GM13976 (cell line): ENCODE measurements at regions not wholly inside any gene's neighbourhood (a gene's known extent, or its start where the extent isn't known, plus 50 kb on each side); places are given as distances from the start of the nearest gene placed in this dataset.

Experiments
- DNase-seq: peaks from one replicate; pipeline ENCODE4 v3.0.0; 2012; ENCODE audit warnings: low spot score
- in situ Hi-C: fragments of 300-500 bp; cut with MboI; formaldehyde crosslinking; loops from one replicate; pipeline ENCODE4 v1.12.0; 2022; ENCODE audit warnings: low sequenced_read_pairs, mixed read lengths, inconsistent platforms; ENCODE audit not compliant: unreplicated experiment
- TF ChIP-seq, protein P1 (sequence below): IDR thresholded peaks from 2 replicates; pipeline ENCODE4 v1.5.1; 2012; ENCODE audit warnings: borderline replicate concordance, mild to moderate bottlenecking; ENCODE audit not compliant: insufficient read depth; ENCODE audit errors: extremely low read depth, missing control alignments, control extremely low read depth

DNA sequence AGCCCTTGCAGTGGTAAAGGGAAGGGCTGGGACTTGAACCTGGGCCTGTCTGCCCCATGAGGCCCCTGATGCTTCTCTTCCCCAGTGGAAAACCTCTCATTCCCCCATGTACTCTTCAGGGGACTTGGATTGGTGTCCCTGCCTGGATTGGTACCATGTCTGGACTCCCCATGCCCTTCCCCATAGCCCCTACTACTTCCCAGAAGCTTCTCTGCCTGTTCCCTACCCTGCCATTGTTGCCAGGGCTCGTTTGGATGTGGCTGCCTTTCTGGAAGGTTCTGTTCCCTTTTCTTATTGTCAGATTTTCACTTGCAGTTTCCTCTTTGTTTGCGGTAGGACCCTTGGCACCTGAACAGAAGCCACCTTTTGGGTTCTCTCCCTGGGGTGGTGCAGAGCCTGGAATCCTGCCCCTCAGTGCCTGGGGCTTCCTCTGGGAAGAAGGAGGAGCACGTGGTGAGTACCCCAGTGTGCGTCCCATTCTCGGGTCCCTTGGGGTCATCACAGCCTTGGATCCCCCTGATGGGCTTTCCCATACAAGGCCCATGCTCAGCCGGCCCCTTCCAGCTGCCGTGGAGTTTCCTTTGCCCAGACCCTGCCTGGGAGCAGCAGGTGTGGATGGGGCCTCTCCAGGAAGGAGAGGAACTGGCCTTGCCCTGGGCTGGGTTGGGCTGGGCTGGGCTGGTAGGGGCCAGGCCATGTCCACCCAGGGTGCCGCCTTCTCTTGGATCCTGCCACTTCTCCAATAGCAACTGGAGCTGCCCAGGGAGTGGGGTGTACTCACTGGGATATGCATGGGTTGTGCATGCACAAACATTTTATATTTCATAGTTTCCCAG is 281.1 kb downstream of the PTPRU start:
- no peak for DNase-seq
- in situ Hi-C loops, result no loop called here
- TF ChIP-seq, protein P1, sequence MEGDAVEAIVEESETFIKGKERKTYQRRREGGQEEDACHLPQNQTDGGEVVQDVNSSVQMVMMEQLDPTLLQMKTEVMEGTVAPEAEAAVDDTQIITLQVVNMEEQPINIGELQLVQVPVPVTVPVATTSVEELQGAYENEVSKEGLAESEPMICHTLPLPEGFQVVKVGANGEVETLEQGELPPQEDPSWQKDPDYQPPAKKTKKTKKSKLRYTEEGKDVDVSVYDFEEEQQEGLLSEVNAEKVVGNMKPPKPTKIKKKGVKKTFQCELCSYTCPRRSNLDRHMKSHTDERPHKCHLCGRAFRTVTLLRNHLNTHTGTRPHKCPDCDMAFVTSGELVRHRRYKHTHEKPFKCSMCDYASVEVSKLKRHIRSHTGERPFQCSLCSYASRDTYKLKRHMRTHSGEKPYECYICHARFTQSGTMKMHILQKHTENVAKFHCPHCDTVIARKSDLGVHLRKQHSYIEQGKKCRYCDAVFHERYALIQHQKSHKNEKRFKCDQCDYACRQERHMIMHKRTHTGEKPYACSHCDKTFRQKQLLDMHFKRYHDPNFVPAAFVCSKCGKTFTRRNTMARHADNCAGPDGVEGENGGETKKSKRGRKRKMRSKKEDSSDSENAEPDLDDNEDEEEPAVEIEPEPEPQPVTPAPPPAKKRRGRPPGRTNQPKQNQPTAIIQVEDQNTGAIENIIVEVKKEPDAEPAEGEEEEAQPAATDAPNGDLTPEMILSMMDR, result no peak

DNA sequence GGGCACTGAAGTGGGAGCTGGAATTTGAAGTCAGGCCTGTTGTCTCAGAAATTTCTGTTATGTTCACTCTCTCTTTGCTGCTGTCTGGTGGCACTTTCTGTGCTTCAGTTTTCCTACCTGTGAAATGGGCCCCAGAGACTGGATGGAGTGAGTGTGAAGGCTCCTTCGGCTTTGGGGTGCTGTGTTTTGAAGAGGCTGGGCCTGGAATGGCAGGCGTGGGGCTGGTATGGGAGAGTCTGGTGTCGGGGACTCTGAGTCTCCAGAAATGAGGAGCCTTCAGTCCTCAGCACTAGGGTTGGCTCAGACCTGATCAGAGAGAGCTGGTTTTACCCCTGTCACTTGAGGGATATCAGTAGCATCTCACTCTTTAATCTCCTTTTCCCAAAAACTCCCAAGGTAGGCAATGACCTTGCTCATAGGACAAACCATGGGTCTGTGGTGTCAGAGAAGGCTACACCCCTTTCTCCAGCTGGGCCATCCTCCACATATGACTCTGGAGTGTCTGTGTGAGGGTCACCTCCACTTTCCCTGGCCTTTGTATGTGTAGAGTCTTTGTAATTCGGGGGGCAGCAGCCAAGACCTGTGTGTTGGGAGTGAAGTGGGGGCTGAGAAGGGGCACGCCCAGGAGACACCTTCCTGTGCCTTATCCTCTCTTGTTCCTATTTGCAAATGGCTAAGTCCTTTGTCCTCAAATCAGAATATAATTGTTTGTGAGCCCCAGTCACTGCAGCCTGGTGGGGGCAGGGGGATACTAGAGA is 279.9 kb downstream of the PTPRU start:
- in situ Hi-C loops, result no loop called here
- TF ChIP-seq, protein P1, result no peak
- DNase-seq, result no peak

DNA sequence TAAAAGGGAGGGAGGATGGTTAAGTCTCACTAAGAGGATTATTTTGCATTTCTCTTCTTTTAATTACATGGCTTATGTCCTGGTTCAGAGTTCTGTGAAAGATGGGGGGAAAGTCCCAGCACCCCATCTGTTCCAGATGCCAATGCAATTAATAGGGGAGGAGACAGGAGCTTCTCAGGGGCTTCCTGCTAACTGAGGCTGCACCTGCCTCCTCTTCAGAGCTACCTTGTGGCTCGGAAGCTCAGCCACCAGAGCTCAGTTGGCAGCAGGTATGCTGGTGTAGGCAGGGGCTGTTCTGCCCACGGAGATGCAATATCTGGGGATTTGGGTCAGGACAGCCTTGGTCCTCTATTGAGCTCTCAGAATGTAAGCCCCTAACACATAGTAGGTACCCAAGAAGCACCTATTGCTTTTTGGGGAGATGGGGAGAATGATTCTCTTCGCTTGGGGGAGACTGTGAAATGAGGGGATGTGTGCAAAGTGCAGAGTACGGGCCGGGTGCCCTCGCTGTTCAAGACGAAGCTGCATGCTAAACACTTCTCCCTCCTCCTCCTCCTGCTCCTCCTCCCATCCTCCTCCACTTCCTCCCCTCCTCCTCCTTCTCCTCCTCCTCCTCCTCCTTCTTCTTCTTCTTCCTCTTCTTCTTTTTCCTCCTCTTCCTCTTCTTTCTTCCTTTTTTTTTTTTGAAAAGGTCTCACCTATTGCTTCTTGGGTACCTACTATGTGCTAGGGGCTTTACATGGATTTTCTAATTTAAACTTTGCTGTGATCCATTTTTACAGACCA is 279.0 kb downstream of the PTPRU start:
- in situ Hi-C loops, result no loop called here
- TF ChIP-seq, protein P1, result no peak
- no peak for DNase-seq

DNA sequence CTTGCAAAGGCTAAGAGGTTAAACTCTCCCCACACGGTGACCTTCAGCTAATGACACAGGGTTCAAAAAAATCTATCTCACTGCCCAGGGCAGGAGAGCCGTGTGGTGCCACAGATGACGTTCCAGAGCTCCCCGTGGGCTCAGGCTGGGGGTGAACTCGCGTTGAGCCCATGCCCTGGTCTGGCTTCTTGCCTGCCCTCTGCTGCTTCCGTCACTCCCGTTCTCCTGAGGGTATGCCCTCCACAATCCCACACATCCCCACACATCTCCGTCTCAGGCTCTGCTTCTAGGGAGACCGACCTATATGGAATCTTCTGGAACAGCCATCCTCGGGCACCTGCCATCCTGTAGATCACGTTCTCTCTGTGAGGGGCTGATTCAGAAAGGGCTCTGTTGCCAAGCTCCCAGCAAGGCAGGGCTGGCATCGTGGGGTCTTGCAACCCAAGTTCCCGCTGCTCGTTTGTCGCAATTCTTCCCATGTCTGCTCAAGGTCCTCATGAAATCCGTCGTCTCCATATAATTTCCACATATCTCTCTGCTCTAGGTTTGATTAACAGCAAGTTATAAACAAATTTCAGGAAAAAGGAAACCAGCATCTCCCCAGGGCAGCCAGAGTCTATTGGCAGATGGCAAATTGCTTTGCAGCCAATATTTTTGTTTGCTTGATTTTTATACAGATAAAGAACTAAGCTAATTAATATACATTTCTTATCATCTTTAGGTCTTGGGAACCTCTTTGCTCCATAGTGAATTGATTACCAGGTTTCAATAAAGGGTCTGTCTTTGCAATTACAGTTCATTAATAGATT is 278.2 kb downstream of the PTPRU start:
- in situ Hi-C loops, result no loop called here
- TF ChIP-seq, protein P1, result no peak
- DNase-seq, result no peak

DNA sequence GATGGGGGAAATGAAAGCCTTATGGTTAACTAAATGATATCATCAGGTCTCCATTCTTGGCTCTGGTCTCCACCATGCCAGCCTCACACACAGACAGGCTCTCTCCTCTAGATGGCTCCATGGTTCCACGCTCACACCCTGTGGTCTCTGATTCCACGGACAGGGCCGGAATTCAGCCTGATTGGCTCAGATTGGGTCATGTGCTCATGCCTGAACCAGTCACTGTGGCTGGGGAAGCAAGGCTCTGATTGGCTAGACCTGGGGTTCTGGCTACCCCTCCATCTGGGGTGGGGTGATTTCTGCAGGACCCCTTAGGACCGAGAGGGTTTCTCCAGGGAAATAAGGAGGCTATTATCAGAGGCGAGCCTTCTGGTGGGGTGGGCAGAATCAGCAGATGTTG is 277.0 kb downstream of the PTPRU start:
- DNase-seq, result peak; percentile 49
- in situ Hi-C loops, result no loop called here
- TF ChIP-seq, protein P1, result no peak
